ENCODE measurements at regions not wholly inside any gene's neighbourhood (a gene's known extent, or its start where the extent isn't known, plus 50 kb on each side); places are given as distances from the start of the nearest gene placed in this dataset.

GRCh38 chr5:115350894-115351293 lies 54.4 kb upstream of the CCDC112 start:
- TF ChIP-seq, protein P1, sequence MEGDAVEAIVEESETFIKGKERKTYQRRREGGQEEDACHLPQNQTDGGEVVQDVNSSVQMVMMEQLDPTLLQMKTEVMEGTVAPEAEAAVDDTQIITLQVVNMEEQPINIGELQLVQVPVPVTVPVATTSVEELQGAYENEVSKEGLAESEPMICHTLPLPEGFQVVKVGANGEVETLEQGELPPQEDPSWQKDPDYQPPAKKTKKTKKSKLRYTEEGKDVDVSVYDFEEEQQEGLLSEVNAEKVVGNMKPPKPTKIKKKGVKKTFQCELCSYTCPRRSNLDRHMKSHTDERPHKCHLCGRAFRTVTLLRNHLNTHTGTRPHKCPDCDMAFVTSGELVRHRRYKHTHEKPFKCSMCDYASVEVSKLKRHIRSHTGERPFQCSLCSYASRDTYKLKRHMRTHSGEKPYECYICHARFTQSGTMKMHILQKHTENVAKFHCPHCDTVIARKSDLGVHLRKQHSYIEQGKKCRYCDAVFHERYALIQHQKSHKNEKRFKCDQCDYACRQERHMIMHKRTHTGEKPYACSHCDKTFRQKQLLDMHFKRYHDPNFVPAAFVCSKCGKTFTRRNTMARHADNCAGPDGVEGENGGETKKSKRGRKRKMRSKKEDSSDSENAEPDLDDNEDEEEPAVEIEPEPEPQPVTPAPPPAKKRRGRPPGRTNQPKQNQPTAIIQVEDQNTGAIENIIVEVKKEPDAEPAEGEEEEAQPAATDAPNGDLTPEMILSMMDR (IDR thresholded peaks at IDR 0.05), result no peak
- TF ChIP-seq POLR2A (IDR thresholded peaks at IDR 0.05) (no peak), EP300 (IDR thresholded peaks at IDR 0.05) (no peak), POLR2AphosphoS5 (IDR thresholded peaks at IDR 0.05) (no peak)

Data from suprapubic skin (tissue), 4 donors.